KMS-11 (cell line): ENCODE measurements at regions not wholly inside any gene's neighbourhood (a gene's known extent, or its start where the extent isn't known, plus 50 kb on each side); places are given as distances from the start of the nearest gene placed in this dataset.

Source experiments
- H2AFZ ChIP-seq: fragments of 200-600 bp; sonication (generic); 2 replicates; pipeline ENCODE4 v1.6.1; 2016; ENCODE audit warnings: antibody characterized with exemption, mixed run types, low read depth
- H3K27ac ChIP-seq: fragments of 200-600 bp; sonication (generic); 2 replicates; pipeline ENCODE4 v1.6.1; 2016; ENCODE audit warnings: mild to moderate bottlenecking, mixed run types
- H3K27me3 ChIP-seq: fragments of 200-600 bp; sonication (generic); 2 replicates; pipeline ENCODE4 v1.6.1; 2017; ENCODE audit warnings: mild to moderate bottlenecking, low read depth, mixed run types, moderate library complexity; ENCODE audit not compliant: insufficient read depth
- H3K36me3 ChIP-seq: fragments of 200-600 bp; sonication (generic); 2 replicates; pipeline ENCODE4 v1.6.1; 2017; ENCODE audit warnings: mild to moderate bottlenecking, mixed run types; ENCODE audit not compliant: insufficient read depth
- H3K4me1 ChIP-seq: fragments of 200-600 bp; sonication (generic); 2 replicates; pipeline ENCODE4 v1.6.1; 2016; ENCODE audit warnings: mild to moderate bottlenecking, low read depth, mixed run types; ENCODE audit not compliant: poor library complexity, severe bottlenecking
- H3K4me2 ChIP-seq: fragments of 200-600 bp; sonication (generic); 2 replicates; pipeline ENCODE4 v1.7.0; 2016; ENCODE audit warnings: mild to moderate bottlenecking, mixed run types
- H3K4me3 ChIP-seq: fragments of 200-600 bp; sonication (generic); IDR thresholded peaks from 2 replicates; pipeline ENCODE4 v1.6.1; 2017; ENCODE audit warnings: low read depth, low read length, mixed read lengths; ENCODE audit not compliant: insufficient read depth
- H3K79me2 ChIP-seq: fragments of 200-600 bp; sonication (generic); 2 replicates; pipeline ENCODE4 v1.6.1; 2016; ENCODE audit warnings: low read depth, mixed run types; ENCODE audit not compliant: insufficient read depth
- H3K9ac ChIP-seq: fragments of 200-600 bp; sonication (generic); 2 replicates; pipeline ENCODE4 v1.6.1; 2016; ENCODE audit warnings: mild to moderate bottlenecking, mixed run types
- H4K20me1 ChIP-seq: fragments of 200-600 bp; sonication (generic); 2 replicates; pipeline ENCODE4 v1.6.1; 2016; ENCODE audit warnings: mild to moderate bottlenecking, mixed run types; ENCODE audit not compliant: insufficient read depth
- CTCF ChIP-seq: fragments of 200-600 bp; sonication (generic); conservative IDR thresholded peaks from 2 replicates; pipeline ENCODE4 v1.6.1; 2017; ENCODE audit warnings: low read depth, mild to moderate bottlenecking, antibody characterized with exemption, low read length, moderate library complexity, mixed read lengths

GRCh38 chr1:103336408-103336807, 189.1 kb upstream of the RNPC3 start:
- H3K4me1 ChIP-seq = peaks cover 5% of the 10 kb centered on the region
- H3K36me3 ChIP-seq = no peaks in the 10 kb centered on the region
- no peak overlapping the region for H2AFZ ChIP-seq
- no peak overlapping the region for H3K27ac ChIP-seq
- no peak overlapping the region for H3K4me2 ChIP-seq
- no peaks in the 10 kb centered on the region for H4K20me1 ChIP-seq
- H3K4me3 ChIP-seq = no peak overlapping the region
- no peaks in the 10 kb centered on the region for H3K27me3 ChIP-seq
- no peaks in the 10 kb centered on the region for H3K79me2 ChIP-seq
- no peak overlapping the region for H3K9ac ChIP-seq
- TF ChIP-seq CTCF = no peak

DNA sequence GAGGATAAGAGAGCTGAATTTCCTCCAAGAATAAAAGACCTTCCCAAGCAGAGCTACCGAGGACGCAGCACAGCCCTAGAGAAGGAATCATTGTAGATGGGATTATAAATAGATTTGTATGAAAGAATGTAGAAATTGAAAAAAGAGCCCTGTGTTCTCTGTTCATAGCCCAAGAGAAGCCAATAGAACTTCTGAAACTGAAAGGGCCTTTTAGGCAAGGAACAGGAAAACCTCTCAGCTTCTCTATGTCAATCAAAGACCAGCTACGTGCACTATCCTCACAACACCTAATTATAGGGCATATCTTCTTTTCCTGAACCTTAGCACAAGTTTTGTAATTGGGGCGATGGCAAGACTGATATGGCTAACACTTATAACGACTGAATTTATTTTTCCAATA, 192.4 kb upstream of the RNPC3 start:
- Histone ChIP-seq H3K4me1 (peaks cover 5% of the 10 kb centered on the region), H4K20me1 (no peaks in the 10 kb centered on the region), H3K4me2 (no peak overlapping the region), H2AFZ (no peak overlapping the region), H3K4me3 (no peak overlapping the region), H3K27me3 (no peaks in the 10 kb centered on the region), H3K79me2 (no peaks in the 10 kb centered on the region), H3K27ac (no peak overlapping the region), H3K9ac (no peak overlapping the region), H3K36me3 (no peaks in the 10 kb centered on the region)
- no peak for TF ChIP-seq CTCF

DNA sequence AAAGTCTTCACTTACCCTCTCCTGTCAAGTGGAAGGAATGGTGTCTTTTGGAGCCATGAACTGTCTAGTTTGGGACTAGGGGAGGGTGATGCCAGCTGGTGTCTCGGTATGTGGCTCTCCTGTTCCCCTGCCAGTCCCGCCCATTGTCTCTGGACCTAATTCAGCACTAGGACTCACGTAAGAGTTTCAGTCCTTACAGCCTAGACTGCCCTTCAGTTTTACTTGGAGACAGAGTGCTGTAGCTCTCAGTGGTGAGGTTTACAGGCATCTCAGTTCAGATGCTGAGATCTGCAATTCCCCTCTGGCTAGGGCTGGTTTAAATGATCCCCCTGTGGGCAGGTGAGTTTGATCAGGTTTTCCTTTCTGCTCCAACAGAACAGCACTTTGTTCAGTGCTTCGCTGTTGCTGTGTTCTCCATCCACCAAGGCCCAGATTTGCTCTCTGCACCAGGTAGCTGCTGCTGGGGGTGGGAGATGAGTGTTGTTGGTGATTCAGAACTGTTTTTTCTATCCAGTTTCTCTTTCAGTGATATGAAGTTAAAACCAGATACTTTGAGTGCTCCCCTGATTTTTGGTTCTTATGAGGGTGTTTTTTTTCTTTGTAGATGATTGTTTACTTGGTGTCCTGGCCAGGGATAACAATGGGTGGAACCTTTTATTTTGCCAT, 198.3 kb upstream of the RNPC3 start:
- no peaks in the 10 kb centered on the region for H3K36me3 ChIP-seq
- no peak for TF ChIP-seq CTCF
- H3K79me2 ChIP-seq = no peaks in the 10 kb centered on the region
- H3K4me1 ChIP-seq = no peaks in the 10 kb centered on the region
- no peak overlapping the region for H2AFZ ChIP-seq
- H3K27me3 ChIP-seq = no peaks in the 10 kb centered on the region
- no peak overlapping the region for H3K4me3 ChIP-seq
- H3K9ac ChIP-seq = no peak overlapping the region
- no peak overlapping the region for H3K27ac ChIP-seq
- H4K20me1 ChIP-seq = no peaks in the 10 kb centered on the region
- H3K4me2 ChIP-seq = no peak overlapping the region

DNA sequence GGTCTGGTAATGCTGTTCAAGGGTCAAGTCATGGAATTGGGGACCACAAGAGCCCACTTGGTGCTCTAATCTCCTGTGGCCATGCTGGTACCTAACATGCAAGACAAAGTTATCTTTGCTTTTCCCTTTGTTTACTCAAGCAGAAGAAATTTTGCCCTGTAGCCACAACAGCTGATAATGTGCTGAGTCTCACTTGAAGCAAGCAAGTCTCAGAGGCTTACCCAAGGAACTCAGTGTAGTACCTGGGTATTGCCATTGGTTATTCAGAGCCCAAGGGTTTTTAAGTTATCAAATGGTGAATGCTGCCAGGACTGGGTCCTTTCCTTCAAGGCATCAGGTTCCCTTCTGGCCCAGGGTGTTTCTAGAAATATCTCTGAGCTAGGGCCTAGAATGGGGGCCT, 198.9 kb upstream of the RNPC3 start:
- H3K36me3 ChIP-seq = no peaks in the 10 kb centered on the region
- no peak overlapping the region for H3K4me3 ChIP-seq
- no peaks in the 10 kb centered on the region for H4K20me1 ChIP-seq
- TF ChIP-seq CTCF = no peak
- no peaks in the 10 kb centered on the region for H3K4me1 ChIP-seq
- no peak overlapping the region for H3K9ac ChIP-seq
- H3K79me2 ChIP-seq = no peaks in the 10 kb centered on the region
- no peak overlapping the region for H3K27ac ChIP-seq
- H2AFZ ChIP-seq = no peak overlapping the region
- H3K27me3 ChIP-seq = no peaks in the 10 kb centered on the region
- H3K4me2 ChIP-seq = no peak overlapping the region
